HG02623 (cell line): ENCODE measurements at regions not wholly inside any gene's neighbourhood (a gene's known extent, or its start where the extent isn't known, plus 50 kb on each side); places are given as distances from the start of the nearest gene placed in this dataset.
"Not testable (repeated sequence)": the region's sequence is repeated elsewhere in the genome, so short reads cannot be mapped to it uniquely, and the experiment has no call there.

Experiments
- ATAC-seq: cut with Tn5 transposase; IDR thresholded peaks from one replicate; pipeline ENCODE4 v1.9.1; 2021; ENCODE audit warnings: moderate library complexity; ENCODE audit not compliant: unreplicated experiment

DNA sequence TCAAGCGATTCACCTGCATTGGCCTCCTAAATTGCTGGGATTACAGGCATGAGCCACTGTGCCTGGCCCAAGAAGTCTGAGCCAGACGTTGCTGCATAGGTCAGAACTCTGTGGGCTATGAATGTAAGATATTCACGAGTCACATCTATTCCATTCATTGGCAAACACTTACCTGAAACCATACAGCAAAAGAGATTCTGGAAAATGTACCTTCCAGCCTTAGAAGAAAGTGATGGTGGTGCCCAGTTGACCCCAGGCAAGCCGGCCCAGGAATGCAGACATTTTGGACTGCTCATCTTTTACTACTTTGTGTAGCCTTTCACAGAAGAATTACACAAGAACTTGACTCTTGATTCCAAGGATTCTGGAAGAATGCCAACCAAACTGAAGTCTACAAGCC, 135.6 kb upstream of the N4BP1 start:
- no peak for ATAC-seq

DNA sequence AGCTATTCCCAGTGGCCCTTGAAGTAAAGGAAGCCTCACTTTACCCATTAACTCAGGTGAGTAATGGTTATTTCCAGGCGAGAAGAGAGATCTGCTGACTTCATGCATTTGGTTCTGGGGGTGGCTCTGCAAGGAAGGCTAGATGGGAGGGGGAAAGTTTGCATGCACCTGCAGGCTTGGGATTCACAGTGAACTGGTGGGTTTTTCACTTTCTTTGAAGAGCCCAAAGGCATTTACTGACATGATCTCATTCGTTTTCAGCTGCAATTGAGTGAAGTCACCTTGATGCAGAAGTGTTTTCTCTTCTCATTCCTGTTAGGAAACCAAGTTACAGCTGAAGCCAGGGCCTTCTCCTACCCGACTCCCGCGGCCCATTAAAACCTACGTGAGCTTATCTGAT, 131.0 kb upstream of the N4BP1 start:
- ATAC-seq = no peak

DNA sequence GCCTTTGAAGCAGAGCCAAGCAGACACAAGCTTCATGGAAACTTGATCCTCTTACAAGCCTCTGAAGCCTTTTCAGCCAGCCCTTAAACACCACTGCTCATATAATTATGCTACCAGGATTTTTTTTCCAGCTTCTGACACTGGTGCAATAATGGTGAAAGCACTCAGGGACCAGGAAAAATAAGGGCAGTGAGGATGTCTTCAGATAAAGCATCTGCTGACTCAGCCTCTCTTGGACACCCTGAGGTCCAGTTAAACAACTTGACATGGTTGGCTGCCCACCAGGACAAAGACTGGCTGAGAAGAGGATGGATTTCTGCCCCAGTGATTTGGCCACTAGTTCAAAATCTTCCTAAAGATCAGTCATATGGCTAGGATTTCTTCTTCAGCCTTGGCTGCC, 124.2 kb upstream of the N4BP1 start:
- no peak for ATAC-seq

DNA sequence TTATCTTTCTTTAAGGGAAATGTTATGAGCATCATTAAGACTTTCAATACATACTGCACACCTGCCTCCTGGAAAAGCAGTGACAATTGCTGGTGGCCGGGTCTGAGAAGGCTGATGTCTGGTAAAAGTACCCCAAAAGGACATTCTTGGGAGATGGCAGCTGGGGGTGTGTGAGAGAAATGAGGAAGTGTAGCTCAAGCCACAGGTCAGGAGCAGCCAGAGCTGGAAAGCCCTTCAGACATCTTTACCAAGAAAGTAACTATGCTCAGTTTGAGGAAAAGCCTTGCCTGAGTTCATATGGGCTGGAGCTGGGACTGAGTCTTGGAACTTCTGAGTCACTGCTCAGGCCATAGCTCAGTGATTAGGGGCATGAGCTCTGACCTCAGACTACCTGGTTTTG, 94.7 kb upstream of the N4BP1 start:
- no peak for ATAC-seq

DNA sequence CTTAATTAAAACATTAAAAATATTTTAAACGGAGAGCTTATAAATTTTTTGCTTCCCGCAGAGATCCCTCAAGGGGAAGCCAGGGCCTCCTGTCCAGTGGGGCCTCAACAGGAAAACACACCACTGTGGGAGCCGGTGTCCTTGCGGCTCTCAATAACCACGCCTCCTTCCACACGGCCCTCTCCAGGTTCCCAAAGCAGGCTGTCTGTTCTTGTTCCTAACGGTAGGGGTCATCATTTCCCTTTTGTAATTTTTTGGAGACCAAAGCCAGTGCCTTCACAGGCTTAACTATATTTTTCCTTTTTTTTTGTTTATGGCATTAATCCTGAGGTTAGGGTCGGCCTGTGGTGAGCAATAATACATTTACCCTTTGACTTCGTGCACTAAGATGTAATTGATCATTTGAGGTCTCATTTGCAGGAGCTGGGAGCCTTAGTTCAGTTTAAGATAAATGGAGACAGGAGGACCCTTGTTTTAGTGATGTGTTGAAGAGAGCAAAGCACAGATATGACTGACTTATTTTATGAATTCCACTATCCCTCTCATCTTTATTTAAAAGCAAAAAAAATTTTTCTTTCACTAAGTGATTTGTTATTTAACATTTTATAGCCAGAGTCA, 77.5 kb upstream of the N4BP1 start:
- ATAC-seq = peak; percentile 79

DNA sequence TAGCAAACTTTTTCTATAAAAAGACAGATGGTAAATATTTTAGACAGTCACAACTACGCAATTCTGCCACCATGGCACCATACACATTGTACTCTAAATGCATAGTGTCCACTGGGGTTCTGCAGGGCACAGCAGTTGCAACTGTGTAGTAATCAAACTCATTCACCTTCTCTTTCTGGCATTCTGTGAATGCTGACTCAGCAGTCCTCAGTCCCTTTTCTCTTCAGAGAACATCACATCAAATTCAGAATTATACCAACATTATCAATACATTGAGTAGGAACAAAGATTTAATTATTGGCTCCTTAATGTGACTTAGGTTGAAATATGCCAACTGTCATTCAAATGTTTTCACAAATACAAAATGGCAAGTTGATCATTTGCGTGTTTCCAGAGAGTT, 74.2 kb upstream of the N4BP1 start:
- no peak for ATAC-seq

DNA sequence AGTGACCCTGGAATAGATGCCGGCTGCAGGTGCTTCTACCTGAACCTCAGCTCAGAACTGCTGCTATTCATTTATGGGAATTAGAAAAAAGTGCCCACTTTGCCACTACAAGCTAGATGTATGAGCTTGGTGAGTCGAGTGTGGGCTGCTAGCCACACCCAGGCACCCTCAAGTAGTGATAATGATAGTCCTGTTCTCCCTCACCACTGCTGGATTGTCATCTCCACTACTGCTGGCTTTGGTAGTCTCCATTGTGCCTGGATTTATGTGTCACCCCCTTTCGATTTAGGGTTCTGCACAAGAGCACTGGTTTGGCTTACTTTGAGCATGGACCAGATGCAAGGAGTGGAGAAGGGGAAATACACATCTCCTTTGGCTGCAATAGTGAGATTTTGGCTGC, 73.0 kb upstream of the N4BP1 start:
- no peak for ATAC-seq

DNA sequence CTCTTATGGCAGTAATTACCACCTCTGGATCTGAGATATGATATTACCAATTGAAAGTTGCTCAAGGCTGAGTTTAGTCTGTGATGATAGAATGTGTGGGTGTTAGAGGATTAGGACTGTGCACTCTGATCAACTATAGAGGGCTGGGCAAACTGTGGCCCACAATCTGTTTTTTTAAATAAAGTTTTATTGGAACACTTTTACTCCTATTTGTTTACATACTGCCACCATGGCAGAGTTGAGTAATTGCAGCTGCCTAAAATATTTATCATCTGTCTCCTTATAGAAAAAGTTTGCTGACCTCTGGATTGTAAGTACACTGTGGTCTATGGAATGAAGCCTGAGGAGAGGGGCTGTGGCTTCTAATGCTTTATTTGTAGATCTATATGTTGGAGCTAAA, 71.5 kb upstream of the N4BP1 start:
- no peak for ATAC-seq

DNA sequence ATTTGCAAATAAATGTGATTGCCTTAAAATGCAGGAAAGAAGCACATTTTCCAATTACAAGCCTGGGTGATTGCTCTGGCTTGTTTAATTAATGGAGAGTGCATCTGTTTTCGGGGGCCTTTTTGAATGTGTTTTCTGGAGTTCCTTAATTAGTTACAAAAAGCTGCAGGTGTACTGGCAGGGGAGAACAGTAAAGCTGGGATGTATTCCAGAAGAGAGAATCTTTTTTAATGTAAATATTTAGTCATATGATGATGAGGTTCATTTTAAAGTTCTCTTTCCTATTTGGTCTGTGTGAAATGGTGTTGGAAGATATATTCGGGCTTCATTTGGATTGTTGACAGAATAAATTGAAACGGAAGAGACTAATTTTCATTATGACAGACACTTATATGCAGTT, 70.9 kb upstream of the N4BP1 start:
- ATAC-seq = no peak

DNA sequence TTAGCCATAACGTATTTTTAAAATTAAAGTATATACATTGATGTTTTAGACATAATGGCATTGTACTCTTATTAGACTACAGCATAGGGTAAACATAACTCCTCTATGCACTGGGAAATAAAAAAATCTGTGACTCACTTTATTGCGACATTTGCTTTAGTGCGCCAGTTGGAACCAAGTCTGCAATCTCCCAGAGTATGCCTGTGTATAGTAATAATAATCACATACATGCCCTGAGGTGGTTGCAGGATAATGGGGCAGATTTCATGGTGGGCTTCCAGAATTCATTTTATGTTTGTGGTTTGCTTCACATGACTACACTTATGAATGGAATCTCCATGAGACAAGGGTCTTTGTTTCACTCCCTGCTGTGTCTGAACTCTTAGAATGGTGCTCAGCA, 66.9 kb upstream of the N4BP1 start:
- ATAC-seq = no peak

DNA sequence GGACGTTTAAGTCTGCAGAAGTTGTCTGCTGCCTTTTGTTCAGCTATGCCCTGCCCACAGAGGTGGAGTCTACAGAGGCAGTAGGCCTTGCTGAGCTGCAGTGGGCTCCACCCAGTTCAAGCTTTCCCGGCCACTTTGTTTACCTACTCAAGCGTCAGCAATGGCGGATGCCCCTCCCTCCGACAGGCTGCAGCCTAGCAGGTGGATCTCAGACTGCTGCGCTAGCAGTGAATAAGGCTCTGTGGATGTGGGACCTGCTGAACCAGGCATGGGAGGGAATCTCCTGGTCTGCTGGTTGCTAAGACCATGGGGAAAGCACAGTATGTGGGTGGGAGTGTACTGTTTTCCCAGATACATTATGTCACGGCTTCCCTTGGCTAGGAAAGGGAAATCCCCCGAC, 58.2 kb upstream of the N4BP1 start:
- not testable (repeated sequence) for ATAC-seq

DNA sequence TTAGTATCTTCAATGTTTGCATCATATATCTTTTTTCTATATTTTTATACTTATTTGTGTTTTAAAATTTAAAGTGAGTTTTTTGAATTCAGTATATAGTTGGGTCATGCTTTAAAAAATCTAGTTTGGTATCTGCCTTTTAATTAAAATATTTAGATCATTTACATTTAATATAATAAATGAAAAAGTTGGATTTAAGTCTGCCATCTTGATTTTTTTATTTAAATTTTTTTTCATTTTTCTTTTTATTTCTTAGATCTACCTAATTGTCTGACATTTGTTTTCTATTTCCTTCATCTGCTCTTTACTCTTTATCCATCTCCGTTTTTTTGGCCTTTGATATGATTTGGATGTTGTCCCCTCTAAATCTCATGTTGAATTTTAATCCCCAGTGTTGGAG, 50.0 kb upstream of the N4BP1 start:
- no peak for ATAC-seq
